ENCODE measurements at regions not wholly inside any gene's neighbourhood (a gene's known extent, or its start where the extent isn't known, plus 50 kb on each side); places are given as distances from the start of the nearest gene placed in this dataset.

DNA sequence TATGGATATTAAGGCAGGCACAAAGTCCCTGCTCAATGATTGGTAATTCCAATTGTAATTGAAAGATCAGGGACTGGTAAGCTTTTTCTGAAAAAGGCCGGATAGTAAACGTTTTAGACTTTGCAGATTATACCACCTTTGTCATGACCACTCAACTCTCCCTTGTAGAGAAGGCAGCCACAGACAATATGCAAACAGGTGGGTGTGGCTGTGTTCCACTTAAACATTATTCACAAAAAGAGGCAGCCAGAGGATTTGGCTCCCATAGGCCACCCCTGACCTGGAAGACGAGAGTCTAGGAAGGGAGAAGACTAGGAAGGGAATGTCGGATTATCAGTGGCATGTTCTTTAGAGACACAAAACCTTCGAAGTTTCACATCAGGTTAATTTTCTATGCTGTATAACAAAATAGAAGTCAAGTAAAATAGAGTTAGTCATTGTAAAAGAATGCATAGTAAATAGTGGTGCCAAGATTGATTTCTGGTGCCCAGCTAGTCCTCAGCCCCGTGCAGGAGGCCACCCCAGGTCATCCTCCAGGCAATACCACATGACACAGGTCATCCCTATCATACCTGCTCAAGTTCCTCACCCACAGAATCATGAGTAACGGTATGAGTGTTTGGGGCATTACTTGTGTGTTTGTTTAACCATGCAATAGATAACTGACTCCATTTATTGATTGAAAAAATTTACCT is 193.8 kb downstream of the PLPP4 start:
- Histone ChIP-seq H3K27me3 (no peaks in the 10 kb centered on the region), H3K36me3 (no peaks in the 10 kb centered on the region), H3K27ac (no peak overlapping the region), H3K9me3 (ENCODE audit: low read depth) (no peaks in the 10 kb centered on the region), H3K4me1 (ENCODE audit: low read depth) (no peaks in the 10 kb centered on the region), H3K4me3 (no peak overlapping the region)
- TF ChIP-seq, protein P1, sequence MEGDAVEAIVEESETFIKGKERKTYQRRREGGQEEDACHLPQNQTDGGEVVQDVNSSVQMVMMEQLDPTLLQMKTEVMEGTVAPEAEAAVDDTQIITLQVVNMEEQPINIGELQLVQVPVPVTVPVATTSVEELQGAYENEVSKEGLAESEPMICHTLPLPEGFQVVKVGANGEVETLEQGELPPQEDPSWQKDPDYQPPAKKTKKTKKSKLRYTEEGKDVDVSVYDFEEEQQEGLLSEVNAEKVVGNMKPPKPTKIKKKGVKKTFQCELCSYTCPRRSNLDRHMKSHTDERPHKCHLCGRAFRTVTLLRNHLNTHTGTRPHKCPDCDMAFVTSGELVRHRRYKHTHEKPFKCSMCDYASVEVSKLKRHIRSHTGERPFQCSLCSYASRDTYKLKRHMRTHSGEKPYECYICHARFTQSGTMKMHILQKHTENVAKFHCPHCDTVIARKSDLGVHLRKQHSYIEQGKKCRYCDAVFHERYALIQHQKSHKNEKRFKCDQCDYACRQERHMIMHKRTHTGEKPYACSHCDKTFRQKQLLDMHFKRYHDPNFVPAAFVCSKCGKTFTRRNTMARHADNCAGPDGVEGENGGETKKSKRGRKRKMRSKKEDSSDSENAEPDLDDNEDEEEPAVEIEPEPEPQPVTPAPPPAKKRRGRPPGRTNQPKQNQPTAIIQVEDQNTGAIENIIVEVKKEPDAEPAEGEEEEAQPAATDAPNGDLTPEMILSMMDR (IDR thresholded peaks at IDR 0.05; ENCODE audit: low read depth, low read length), result no peak
- DNase-seq (ENCODE audit: low read depth in 1 of 2, low spot score in 1 of 2), result no peak

DNA sequence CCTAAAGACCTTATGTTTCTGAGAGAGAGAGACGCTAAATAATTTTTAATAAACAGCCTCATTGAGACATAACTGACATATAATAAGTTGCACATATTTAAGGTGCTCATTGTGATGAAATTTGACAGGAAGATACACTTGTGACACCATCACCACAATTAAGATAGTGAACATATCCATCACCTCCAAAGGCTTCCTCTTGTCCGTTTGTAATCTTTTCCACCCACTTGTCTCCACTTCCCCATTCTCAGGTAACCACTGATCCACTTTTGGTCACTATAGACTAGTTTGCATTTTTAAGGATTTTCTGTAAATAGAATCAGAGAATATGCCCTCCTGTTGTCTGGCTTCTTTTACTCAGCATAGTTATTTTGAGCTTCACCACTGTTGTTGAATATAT is 195.1 kb upstream of the WDR11 start:
- no peak for DNase-seq (ENCODE audit: low read depth in 1 of 2, low spot score in 1 of 2)
- Histone ChIP-seq H3K4me3 (no peak overlapping the region), H3K27me3 (no peaks in the 10 kb centered on the region), H3K27ac (no peak overlapping the region), H3K4me1 (ENCODE audit: low read depth) (no peaks in the 10 kb centered on the region), H3K36me3 (no peaks in the 10 kb centered on the region), H3K9me3 (ENCODE audit: low read depth) (no peaks in the 10 kb centered on the region)
- TF ChIP-seq, protein P1 (IDR thresholded peaks at IDR 0.05; ENCODE audit: low read depth, low read length), result no peak

DNA sequence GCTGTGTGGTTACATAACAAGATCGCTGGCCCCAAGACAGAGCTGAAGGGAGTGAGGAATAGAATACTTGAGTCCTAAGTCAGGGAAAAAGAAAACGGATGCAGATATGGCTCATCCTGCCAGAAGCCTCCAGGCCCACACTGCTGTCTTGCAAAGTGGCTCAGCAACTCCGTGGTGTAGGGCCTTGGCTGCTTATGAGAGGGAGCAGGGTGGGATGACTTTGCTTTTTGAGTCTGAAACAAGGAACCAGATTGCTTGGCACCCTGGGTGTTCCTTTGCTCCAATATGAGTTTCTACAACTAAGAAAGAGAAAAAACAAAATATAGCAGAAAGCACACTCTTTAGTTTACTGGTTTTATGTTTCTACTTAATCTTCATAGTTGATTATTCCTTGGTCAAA is 193.8 kb upstream of the WDR11 start:
- TF ChIP-seq, protein P1 (IDR thresholded peaks at IDR 0.05; ENCODE audit: low read depth, low read length), result no peak
- no peaks in the 10 kb centered on the region for H3K27me3 ChIP-seq
- no peaks in the 10 kb centered on the region for H3K9me3 ChIP-seq (ENCODE audit: low read depth)
- H3K4me1 ChIP-seq (ENCODE audit: low read depth), result no peaks in the 10 kb centered on the region
- H3K27ac ChIP-seq, result no peak overlapping the region
- no peak for DNase-seq (ENCODE audit: low read depth in 1 of 2, low spot score in 1 of 2)
- no peak overlapping the region for H3K4me3 ChIP-seq
- no peaks in the 10 kb centered on the region for H3K36me3 ChIP-seq

- H3K4me1 ChIP-seq (ENCODE audit: low read depth), result no peaks in the 10 kb centered on the region
- H3K36me3 ChIP-seq, result no peaks in the 10 kb centered on the region
- no peak overlapping the region for H3K4me3 ChIP-seq
- DNase-seq (ENCODE audit: low read depth in 1 of 2, low spot score in 1 of 2), result no peak
- TF ChIP-seq, protein P1 (IDR thresholded peaks at IDR 0.05; ENCODE audit: low read depth, low read length), result no peak
- no peak overlapping the region for H3K27ac ChIP-seq
- no peaks in the 10 kb centered on the region for H3K9me3 ChIP-seq (ENCODE audit: low read depth)
- H3K27me3 ChIP-seq, result no peaks in the 10 kb centered on the region
Observed at GRCh38 chr10:120658943-120659885, 191.9 kb upstream of the WDR11 start.

GRCh38 chr10:120666308-120666707 is 184.9 kb upstream of the WDR11 start:
- Histone ChIP-seq H3K27me3 (no peaks in the 10 kb centered on the region), H3K4me3 (no peak overlapping the region), H3K36me3 (no peaks in the 10 kb centered on the region), H3K9me3 (ENCODE audit: low read depth) (no peaks in the 10 kb centered on the region), H3K27ac (no peak overlapping the region), H3K4me1 (ENCODE audit: low read depth) (no peaks in the 10 kb centered on the region)
- TF ChIP-seq, protein P1 (IDR thresholded peaks at IDR 0.05; ENCODE audit: low read depth, low read length), result no peak
- no peak for DNase-seq (ENCODE audit: low read depth in 1 of 2, low spot score in 1 of 2)

Data from cardiac muscle cell (in vitro differentiated cells and primary cell).